ENCODE measurements at regions not wholly inside any gene's neighbourhood (a gene's known extent, or its start where the extent isn't known, plus 50 kb on each side); places are given as distances from the start of the nearest gene placed in this dataset.
"Not testable (repeated sequence)": the region's sequence is repeated elsewhere in the genome, so short reads cannot be mapped to it uniquely, and the experiment has no call there.

DNA sequence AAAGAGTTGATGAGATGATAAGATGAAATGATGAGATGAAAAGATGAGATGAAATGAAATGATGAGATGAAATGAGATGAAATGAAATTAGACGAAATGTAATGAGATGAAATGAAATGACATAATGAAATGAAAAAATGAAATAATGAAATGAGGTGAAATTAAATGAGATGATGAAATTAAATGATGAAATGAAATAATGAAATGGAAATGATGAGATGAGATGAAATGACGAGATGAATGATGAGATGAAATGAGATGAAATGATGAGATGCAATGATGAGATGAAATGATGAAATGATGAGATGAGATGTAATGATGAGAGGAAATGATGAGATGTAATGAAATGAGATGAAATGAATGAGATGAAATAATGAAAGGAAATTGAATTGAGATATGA lies 339.3 kb upstream of the PLGLB1 start:
- TF ChIP-seq, protein P1, sequence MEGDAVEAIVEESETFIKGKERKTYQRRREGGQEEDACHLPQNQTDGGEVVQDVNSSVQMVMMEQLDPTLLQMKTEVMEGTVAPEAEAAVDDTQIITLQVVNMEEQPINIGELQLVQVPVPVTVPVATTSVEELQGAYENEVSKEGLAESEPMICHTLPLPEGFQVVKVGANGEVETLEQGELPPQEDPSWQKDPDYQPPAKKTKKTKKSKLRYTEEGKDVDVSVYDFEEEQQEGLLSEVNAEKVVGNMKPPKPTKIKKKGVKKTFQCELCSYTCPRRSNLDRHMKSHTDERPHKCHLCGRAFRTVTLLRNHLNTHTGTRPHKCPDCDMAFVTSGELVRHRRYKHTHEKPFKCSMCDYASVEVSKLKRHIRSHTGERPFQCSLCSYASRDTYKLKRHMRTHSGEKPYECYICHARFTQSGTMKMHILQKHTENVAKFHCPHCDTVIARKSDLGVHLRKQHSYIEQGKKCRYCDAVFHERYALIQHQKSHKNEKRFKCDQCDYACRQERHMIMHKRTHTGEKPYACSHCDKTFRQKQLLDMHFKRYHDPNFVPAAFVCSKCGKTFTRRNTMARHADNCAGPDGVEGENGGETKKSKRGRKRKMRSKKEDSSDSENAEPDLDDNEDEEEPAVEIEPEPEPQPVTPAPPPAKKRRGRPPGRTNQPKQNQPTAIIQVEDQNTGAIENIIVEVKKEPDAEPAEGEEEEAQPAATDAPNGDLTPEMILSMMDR (IDR thresholded peaks at IDR 0.05), result not testable (repeated sequence)
- not testable (repeated sequence) for TF ChIP-seq POLR2A (IDR thresholded peaks at IDR 0.05)
